ENCODE measurements at regions not wholly inside any gene's neighbourhood (a gene's known extent, or its start where the extent isn't known, plus 50 kb on each side); places are given as distances from the start of the nearest gene placed in this dataset.

GRCh38 chr6:104449918-104450317 is 409.8 kb downstream of the HACE1 start:
- TF ChIP-seq SP1 (IDR thresholded peaks at IDR 0.05) (no peak), BHLHE40 (IDR thresholded peaks at IDR 0.05; ENCODE audit: borderline replicate concordance) (no peak)
